GM23338 (cell line): ENCODE measurements at regions not wholly inside any gene's neighbourhood (a gene's known extent, or its start where the extent isn't known, plus 50 kb on each side); places are given as distances from the start of the nearest gene placed in this dataset.

Experiments
- ATAC-seq: fragments of 200-7000 bp; cut with Tn5 transposase; 3 replicates; pipeline ENCODE4 v1.9.1; 2020
- DNase-seq: peaks from one replicate; pipeline ENCODE4 v3.0.0-alpha.2; 2015; ENCODE audit warnings: low spot score
- H2AFZ ChIP-seq: fragments of 200-600 bp; sonication (generic); 2 replicates; pipeline ENCODE4 v1.8.0; 2016; ENCODE audit warnings: antibody characterized with exemption, mild to moderate bottlenecking, moderate library complexity
- H3F3A ChIP-seq: fragments of 200-600 bp; sonication (generic); replicated peaks from 2 replicates; pipeline ENCODE4 v1.8.0; 2017; ENCODE audit warnings: antibody characterized with exemption, mixed run types, low read depth
- H3K27ac ChIP-seq: fragments of 200-600 bp; sonication (generic); 2 replicates; pipeline ENCODE4 v1.6.1; 2016; ENCODE audit warnings: low read depth
- H3K27me3 ChIP-seq: fragments of 200-600 bp; sonication (generic); 2 replicates; pipeline ENCODE4 v1.8.0; 2016; ENCODE audit warnings: mild to moderate bottlenecking, mixed run types, moderate library complexity; ENCODE audit not compliant: insufficient read depth
- H3K36me3 ChIP-seq: fragments of 200-600 bp; sonication (generic); 2 replicates; pipeline ENCODE4 v1.8.0; 2016; ENCODE audit warnings: mild to moderate bottlenecking; ENCODE audit not compliant: insufficient read depth
- H3K4me1 ChIP-seq: fragments of 200-600 bp; sonication (generic); 2 replicates; pipeline ENCODE4 v1.8.0; 2016; ENCODE audit warnings: mild to moderate bottlenecking, moderate library complexity; ENCODE audit not compliant: insufficient read depth
- H3K4me2 ChIP-seq: fragments of 200-600 bp; sonication (generic); 2 replicates; pipeline ENCODE4 v1.7.1; 2017; ENCODE audit warnings: mixed run types
- H3K4me3 ChIP-seq: fragments of 200-600 bp; sonication (generic); 2 replicates; pipeline ENCODE4 v1.6.1; 2016; ENCODE audit warnings: mixed run types
- H3K79me2 ChIP-seq: fragments of 200-600 bp; sonication (generic); replicated peaks from 2 replicates; pipeline ENCODE4 v1.8.0; 2017; ENCODE audit warnings: mild to moderate bottlenecking; ENCODE audit not compliant: insufficient read depth
- H3K9me2 ChIP-seq: fragments of 200-600 bp; sonication (generic); 2 replicates; pipeline ENCODE4 v1.8.0; 2017; ENCODE audit not compliant: insufficient read depth
- H4K20me1 ChIP-seq: fragments of 200-600 bp; sonication (generic); replicated peaks from 2 replicates; pipeline ENCODE4 v1.8.0; 2017; ENCODE audit warnings: mild to moderate bottlenecking; ENCODE audit not compliant: insufficient read depth
- H3K27ac Mint-ChIP-seq: 2 replicates; pipeline ENCODE4 v1.8.0; 2020; ENCODE audit warnings: inconsistent platforms, mild to moderate bottlenecking, moderate library complexity, mixed read lengths
- H3K27me3 Mint-ChIP-seq: 3 replicates; pipeline ENCODE4 v1.8.0; 2022; ENCODE audit warnings: low read depth, mild to moderate bottlenecking, moderate library complexity, mixed read lengths, inconsistent platforms; ENCODE audit not compliant: insufficient read depth, poor library complexity
- H3K36me3 Mint-ChIP-seq: 3 replicates; pipeline ENCODE4 v1.8.0; 2021; ENCODE audit warnings: low read depth, mild to moderate bottlenecking, inconsistent platforms, moderate library complexity, mixed read lengths
- H3K4me1 Mint-ChIP-seq: 3 replicates; pipeline ENCODE4 v1.8.0; 2020; ENCODE audit warnings: mild to moderate bottlenecking, inconsistent platforms, mixed read lengths
- H3K4me3 Mint-ChIP-seq: 3 replicates; pipeline ENCODE4 v1.8.0; 2021; ENCODE audit warnings: moderate library complexity, mild to moderate bottlenecking, inconsistent platforms, mixed read lengths
- H3K9me3 Mint-ChIP-seq: 3 replicates; pipeline ENCODE4 v1.8.0; 2020; ENCODE audit warnings: moderate library complexity, mild to moderate bottlenecking, inconsistent platforms, mixed read lengths
- CREB1 ChIP-seq: fragments of 250-450 bp; sonication (Bioruptor Pico); IDR thresholded peaks from 2 replicates; pipeline ENCODE4 v1.5.0; 2020; ENCODE audit warnings: low read depth, mild to moderate bottlenecking, moderate library complexity
- EZH2 ChIP-seq: fragments of 200-600 bp; sonication (generic); IDR thresholded peaks from one replicate; pipeline ENCODE4 v1.8.0; 2017; ENCODE audit warnings: antibody characterized with exemption, mild to moderate bottlenecking, low read depth; ENCODE audit not compliant: unreplicated experiment
- EZH2phosphoT487 ChIP-seq: fragments of 200-600 bp; sonication (generic); IDR thresholded peaks from one replicate; pipeline ENCODE4 v1.8.1; 2018; ENCODE audit warnings: antibody characterized with exemption; ENCODE audit not compliant: unreplicated experiment
- JUNB ChIP-seq: IDR thresholded peaks from one replicate; pipeline ENCODE4 v1.6.1; 2016; ENCODE audit warnings: antibody characterized with exemption; ENCODE audit not compliant: unreplicated experiment
- NANOG ChIP-seq: IDR thresholded peaks from 2 replicates; pipeline ENCODE4 v1.6.1; 2016; ENCODE audit warnings: antibody characterized with exemption, borderline replicate concordance
- POLR2AphosphoS5 ChIP-seq: IDR thresholded peaks from 2 replicates; pipeline ENCODE4 v1.6.1; 2016; ENCODE audit warnings: antibody characterized with exemption, low read depth
- STAT1 ChIP-seq: IDR thresholded peaks from one replicate; pipeline ENCODE4 v1.6.1; 2016; ENCODE audit warnings: antibody characterized with exemption; ENCODE audit not compliant: unreplicated experiment
- ZNF114 ChIP-seq: fragments of 250-450 bp; sonication (Bioruptor Pico); IDR thresholded peaks from 2 replicates; pipeline ENCODE4 v1.5.0; 2020; ENCODE audit warnings: mild to moderate bottlenecking, moderate library complexity
- ZNF331 ChIP-seq: fragments of 250-450 bp; sonication (Bioruptor Pico); IDR thresholded peaks from 2 replicates; pipeline ENCODE4 v1.5.0; 2020; ENCODE audit warnings: low read depth, mild to moderate bottlenecking, moderate library complexity
- TF ChIP-seq, protein P1 (sequence below), 2 experiments: fragments of 200-600 bp in 1 of 2; sonication (generic) in 1 of 2; conservative IDR thresholded peaks; 2 replicates each; pipeline versions ENCODE4 v1.5.1 to v1.6.1; 2016 to 2017; ENCODE audit warnings: antibody characterized with exemption in 2 of 2, low read depth in 2 of 2, mild to moderate bottlenecking in 2 of 2, moderate library complexity in 1 of 2
- TF ChIP-seq, protein P2 (sequence below): IDR thresholded peaks from 2 replicates; pipeline ENCODE4 v1.6.1; 2016; ENCODE audit warnings: antibody characterized with exemption
- TF ChIP-seq, protein P3 (sequence below): IDR thresholded peaks from one replicate; pipeline ENCODE4 v1.6.1; 2018; ENCODE audit warnings: antibody characterized with exemption; ENCODE audit not compliant: unreplicated experiment

DNA sequence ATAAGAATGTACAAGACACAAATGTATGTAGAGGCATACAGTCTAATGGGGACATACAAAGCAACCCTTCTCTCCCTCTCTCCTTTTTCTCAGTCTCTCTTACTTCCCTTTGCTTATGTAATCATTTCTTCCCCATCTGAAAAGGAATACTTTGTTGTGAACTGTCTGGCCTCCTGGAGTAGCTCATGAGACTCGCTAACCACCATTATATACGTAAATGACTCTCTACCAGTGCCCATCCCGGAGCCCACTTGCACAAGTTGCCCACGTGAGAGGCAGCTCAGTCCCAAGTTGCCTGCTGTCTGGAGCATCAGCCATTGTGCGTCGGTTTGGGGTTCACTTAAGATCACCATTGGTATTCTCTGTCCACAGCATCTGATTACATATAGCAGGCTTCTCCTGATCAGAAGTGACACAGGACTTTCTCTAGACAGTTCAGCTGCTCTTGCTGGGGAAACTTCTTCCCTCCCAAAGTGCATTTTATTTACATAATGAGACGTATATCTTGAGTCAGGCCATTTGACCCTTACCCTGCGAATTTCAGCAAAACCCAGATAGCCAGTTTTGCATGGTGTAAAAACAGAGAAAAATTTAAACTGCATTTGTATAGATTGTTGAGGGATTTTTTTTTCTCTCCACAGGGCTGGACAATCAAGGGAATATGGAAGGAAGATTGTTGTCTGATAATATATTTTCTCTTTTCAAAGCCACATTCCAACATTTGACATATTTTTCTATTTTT, 220.7 kb upstream of the EGLN3 start:
- no peak overlapping the region for H3K4me2 ChIP-seq
- Mint-ChIP-seq H3K4me3 (no peak overlapping the region), H3K4me1 (no peaks in the 10 kb centered on the region), H3K27me3 (no peaks in the 10 kb centered on the region), H3K9me3 (no peaks in the 10 kb centered on the region), H3K36me3 (no peaks in the 10 kb centered on the region), H3K27ac (no peak overlapping the region)
- H3K4me1 ChIP-seq: no peaks in the 10 kb centered on the region
- TF ChIP-seq CREB1 (CRISPR knock-in tag): no peak
- no peak for TF ChIP-seq EZH2phosphoT487
- TF ChIP-seq, protein P1, sequence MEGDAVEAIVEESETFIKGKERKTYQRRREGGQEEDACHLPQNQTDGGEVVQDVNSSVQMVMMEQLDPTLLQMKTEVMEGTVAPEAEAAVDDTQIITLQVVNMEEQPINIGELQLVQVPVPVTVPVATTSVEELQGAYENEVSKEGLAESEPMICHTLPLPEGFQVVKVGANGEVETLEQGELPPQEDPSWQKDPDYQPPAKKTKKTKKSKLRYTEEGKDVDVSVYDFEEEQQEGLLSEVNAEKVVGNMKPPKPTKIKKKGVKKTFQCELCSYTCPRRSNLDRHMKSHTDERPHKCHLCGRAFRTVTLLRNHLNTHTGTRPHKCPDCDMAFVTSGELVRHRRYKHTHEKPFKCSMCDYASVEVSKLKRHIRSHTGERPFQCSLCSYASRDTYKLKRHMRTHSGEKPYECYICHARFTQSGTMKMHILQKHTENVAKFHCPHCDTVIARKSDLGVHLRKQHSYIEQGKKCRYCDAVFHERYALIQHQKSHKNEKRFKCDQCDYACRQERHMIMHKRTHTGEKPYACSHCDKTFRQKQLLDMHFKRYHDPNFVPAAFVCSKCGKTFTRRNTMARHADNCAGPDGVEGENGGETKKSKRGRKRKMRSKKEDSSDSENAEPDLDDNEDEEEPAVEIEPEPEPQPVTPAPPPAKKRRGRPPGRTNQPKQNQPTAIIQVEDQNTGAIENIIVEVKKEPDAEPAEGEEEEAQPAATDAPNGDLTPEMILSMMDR (conservative IDR thresholded peaks at IDR 0.05; ENCODE audit: low read depth in 2 of 2): no peak
- TF ChIP-seq EZH2: no peak
- TF ChIP-seq JUNB: no peak
- no peak for TF ChIP-seq ZNF114 (CRISPR knock-in tag)
- TF ChIP-seq POLR2AphosphoS5: no peak
- TF ChIP-seq, protein P2, sequence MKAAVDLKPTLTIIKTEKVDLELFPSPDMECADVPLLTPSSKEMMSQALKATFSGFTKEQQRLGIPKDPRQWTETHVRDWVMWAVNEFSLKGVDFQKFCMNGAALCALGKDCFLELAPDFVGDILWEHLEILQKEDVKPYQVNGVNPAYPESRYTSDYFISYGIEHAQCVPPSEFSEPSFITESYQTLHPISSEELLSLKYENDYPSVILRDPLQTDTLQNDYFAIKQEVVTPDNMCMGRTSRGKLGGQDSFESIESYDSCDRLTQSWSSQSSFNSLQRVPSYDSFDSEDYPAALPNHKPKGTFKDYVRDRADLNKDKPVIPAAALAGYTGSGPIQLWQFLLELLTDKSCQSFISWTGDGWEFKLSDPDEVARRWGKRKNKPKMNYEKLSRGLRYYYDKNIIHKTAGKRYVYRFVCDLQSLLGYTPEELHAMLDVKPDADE: no peak
- no peak for TF ChIP-seq ZNF331 (CRISPR knock-in tag)
- no peak for TF ChIP-seq NANOG
- H3K27me3 ChIP-seq: no peaks in the 10 kb centered on the region
- peak overlapping the region; percentile 89; the same call in 1 of the 2 replicates for H2AFZ ChIP-seq
- H3F3A ChIP-seq: no peaks in the 10 kb centered on the region
- H3K9me2 ChIP-seq: no peaks in the 10 kb centered on the region
- H3K27ac ChIP-seq: no peak overlapping the region
- H3K79me2 ChIP-seq: no peaks in the 10 kb centered on the region
- H3K4me3 ChIP-seq: no peak overlapping the region
- DNase-seq (no peak), ATAC-seq (no peak)
- no peaks in the 10 kb centered on the region for H3K36me3 ChIP-seq
- no peaks in the 10 kb centered on the region for H4K20me1 ChIP-seq

DNA sequence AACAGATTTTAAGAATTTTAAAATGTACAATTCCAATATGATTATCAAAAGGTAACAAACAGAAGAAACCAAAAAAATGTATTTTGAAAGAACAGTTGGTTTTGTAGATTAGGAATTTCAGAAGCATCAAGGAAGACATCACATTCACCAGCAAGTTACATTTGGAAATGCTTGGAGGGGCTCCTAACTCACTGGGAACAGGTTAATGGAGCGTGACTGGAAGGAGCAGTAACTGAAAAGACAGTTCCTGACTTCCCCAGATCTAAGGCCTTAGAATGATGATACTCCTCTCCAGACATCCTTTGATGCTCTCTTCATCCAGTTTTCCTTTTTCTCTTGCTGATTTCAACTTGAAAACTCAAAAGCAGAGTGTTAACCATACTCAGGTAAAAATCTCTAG, 220.0 kb upstream of the EGLN3 start:
- no peak for DNase-seq
- Mint-ChIP-seq H3K27ac (no peak overlapping the region), H3K36me3 (no peaks in the 10 kb centered on the region), H3K4me3 (no peak overlapping the region), H3K4me1 (no peaks in the 10 kb centered on the region), H3K27me3 (no peaks in the 10 kb centered on the region), H3K9me3 (no peaks in the 10 kb centered on the region)
- Histone ChIP-seq H3K27ac (no peak overlapping the region), H3K4me2 (no peak overlapping the region), H3F3A (no peaks in the 10 kb centered on the region), H3K27me3 (no peaks in the 10 kb centered on the region), H3K4me1 (no peaks in the 10 kb centered on the region), H2AFZ (no peak overlapping the region), H4K20me1 (no peaks in the 10 kb centered on the region), H3K9me2 (no peaks in the 10 kb centered on the region), H3K79me2 (no peaks in the 10 kb centered on the region), H3K36me3 (no peaks in the 10 kb centered on the region), H3K4me3 (no peak overlapping the region)
- no peak for ATAC-seq
- no peak for TF ChIP-seq STAT1
- no peak for TF ChIP-seq EZH2phosphoT487
- TF ChIP-seq ZNF114 (CRISPR knock-in tag): no peak
- TF ChIP-seq CREB1 (CRISPR knock-in tag): no peak
- TF ChIP-seq, protein P3, sequence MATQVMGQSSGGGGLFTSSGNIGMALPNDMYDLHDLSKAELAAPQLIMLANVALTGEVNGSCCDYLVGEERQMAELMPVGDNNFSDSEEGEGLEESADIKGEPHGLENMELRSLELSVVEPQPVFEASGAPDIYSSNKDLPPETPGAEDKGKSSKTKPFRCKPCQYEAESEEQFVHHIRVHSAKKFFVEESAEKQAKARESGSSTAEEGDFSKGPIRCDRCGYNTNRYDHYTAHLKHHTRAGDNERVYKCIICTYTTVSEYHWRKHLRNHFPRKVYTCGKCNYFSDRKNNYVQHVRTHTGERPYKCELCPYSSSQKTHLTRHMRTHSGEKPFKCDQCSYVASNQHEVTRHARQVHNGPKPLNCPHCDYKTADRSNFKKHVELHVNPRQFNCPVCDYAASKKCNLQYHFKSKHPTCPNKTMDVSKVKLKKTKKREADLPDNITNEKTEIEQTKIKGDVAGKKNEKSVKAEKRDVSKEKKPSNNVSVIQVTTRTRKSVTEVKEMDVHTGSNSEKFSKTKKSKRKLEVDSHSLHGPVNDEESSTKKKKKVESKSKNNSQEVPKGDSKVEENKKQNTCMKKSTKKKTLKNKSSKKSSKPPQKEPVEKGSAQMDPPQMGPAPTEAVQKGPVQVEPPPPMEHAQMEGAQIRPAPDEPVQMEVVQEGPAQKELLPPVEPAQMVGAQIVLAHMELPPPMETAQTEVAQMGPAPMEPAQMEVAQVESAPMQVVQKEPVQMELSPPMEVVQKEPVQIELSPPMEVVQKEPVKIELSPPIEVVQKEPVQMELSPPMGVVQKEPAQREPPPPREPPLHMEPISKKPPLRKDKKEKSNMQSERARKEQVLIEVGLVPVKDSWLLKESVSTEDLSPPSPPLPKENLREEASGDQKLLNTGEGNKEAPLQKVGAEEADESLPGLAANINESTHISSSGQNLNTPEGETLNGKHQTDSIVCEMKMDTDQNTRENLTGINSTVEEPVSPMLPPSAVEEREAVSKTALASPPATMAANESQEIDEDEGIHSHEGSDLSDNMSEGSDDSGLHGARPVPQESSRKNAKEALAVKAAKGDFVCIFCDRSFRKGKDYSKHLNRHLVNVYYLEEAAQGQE: no peak
- TF ChIP-seq EZH2: no peak
